Pulmonary artery endothelial cell (primary cell): ENCODE measurements at regions not wholly inside any gene's neighbourhood (a gene's known extent, or its start where the extent isn't known, plus 50 kb on each side); places are given as distances from the start of the nearest gene placed in this dataset.
"Not testable (repeated sequence)": the region's sequence is repeated elsewhere in the genome, so short reads cannot be mapped to it uniquely, and the experiment has no call there.

ENCODE experiments used
- DNase-seq: peaks from one replicate; pipeline ENCODE4 v3.0.0-alpha.2; 2011; ENCODE audit warnings: low read depth, low spot score

DNA sequence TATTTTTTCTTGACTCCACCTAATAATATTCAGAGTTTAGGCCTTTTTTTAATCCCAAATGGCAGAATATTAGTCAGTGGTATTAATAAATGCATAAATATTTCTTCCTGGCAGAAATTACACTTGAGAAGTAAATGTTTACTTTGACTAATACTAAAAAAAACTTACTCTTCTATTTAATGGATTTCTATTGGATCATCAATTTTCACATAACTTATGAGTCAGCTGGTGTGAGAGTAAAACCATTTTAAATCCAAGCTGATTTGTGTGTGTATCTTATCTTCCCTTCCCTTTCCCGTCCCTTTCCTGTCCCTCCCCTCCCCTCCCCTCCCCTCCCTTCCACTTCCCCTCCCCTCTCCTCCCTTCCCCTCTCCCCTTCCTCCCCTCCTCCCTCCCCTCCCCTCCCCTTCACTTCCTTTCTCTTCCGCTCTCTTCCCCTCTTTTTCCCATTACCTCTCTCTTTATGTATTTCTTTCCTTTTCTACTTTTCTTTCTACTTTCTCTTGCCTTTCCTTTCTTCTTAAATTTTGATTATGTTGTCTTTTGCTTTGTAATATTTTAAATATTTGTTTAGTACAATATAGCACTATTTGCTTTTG, 630.1 kb upstream of the EPHA5 start:
- no peak for DNase-seq

DNA sequence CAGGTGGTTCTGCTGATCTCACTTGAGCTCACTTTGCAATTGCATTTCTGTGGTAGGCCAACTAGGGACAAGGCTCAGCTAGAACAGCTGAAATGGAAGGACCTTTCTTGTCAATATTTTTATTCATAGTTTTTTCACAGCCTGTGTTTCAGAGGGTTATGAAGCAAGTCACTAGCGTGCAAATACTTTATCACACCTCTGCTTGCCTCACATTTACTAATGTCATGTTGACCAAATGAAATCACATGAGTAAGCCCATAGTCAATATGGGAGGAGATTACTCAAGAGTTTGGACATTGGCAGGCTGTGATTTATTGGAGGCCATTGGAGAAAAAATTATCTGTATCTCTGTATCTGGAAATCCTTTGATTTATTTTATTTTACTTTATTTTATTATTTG, 628.3 kb upstream of the EPHA5 start:
- DNase-seq = no peak

DNA sequence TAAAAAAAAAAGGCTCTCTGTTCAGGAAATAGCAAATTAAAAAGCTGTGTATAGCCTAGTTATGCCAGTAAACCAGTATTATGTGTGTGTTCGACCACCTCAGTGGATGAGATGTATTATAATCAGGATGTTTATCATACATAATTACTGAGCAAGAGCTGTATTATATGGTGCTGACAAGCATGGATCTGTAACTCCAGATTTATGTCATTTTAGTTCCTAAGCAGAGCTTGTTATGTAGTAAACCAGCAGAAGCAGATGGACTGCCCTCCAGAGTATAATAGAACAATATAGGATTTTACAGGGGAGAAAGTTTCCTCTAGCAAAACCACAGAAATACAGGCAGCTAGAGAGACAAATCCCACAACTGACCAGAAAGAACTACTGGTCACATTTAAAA, 627.4 kb upstream of the EPHA5 start:
- DNase-seq = no peak

DNA sequence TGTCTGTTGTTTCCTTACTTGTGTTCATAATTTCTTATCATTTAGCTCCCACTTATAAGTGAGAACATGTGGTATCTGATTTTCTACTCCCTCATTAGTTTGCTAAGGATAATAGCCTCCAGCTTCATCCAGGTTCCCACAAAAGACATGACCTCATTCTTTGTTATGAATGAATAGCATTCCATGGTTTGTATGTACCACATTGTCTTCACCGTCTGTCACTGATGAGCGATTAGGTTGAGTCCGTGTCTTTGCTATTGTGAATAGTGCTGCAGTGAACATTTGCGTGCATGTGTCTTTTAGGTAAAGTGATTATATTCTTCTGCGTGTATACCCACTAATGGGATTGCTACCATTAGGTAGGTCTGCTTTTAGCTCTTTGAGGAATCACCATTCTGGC, 624.3 kb upstream of the EPHA5 start:
- no peak for DNase-seq

DNA sequence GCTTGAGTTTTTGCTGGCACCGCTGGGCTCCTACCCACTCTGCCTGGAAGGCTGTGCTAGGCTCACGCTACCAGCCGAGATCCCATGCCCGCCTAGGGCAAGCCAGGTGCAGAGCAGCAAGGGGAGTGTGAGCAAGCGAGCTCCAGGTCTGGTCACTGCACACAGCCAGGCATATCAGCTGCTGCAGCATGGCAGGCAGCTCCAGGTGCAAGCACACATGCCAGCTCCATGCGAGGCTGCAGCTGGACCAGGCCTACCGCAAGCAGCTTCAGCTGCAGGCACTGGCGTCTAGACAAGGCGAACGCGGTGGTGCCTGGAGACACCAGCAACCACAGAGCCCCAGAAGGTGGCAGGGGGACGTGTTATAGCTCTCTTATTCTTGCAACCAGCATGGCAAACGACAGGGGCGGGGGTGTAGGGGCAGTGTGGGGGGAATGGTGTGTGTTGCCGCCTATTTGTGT, 614.7 kb upstream of the EPHA5 start:
- no peak for DNase-seq

DNA sequence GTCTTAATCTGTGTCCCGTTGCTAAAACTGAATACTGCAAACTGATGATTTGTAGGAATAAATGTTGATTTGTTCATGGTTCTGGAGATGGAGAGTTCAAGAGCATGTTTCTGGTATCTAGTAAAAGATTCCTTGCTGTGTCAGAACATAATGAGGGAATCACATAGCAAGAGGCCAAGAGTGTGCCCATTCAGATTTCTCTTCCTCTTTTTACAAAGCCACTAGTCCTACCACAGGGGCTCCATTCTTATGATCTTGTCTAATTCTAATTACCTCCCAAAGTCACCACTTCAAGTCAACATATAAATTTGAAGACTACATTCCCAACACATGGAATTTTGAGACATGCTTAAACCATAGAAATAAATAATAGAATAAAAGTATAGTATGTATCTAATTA, 608.8 kb upstream of the EPHA5 start:
- DNase-seq = no peak

DNA sequence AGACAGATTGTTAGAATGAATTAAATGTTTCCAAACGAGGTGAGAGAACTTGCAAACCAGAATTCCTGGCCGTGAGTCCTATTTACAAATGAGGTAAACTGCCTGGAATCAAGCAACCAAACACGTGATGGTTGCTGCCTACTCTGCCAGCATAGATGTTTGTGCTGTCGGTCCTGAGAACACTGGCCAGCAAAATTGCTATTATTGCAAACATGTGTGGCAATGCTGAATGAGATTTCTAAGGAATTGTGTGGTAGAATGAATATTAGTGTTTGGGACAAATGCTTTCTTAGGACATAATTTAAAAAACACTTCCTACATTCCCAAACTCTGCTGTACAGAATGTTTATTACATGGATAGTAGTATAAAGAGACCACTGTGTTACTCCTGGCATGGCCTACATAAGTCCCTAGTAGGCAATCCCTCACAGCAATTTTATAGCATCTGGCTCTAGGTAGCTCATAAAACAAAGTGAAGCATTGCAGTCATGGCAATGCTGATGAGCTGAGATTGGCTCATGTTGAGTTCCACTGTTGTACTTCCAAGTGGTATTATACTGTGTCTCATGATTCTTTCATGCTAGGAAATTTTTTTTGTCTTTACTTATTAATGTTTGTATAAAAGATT, 605.2 kb upstream of the EPHA5 start:
- no peak for DNase-seq

DNA sequence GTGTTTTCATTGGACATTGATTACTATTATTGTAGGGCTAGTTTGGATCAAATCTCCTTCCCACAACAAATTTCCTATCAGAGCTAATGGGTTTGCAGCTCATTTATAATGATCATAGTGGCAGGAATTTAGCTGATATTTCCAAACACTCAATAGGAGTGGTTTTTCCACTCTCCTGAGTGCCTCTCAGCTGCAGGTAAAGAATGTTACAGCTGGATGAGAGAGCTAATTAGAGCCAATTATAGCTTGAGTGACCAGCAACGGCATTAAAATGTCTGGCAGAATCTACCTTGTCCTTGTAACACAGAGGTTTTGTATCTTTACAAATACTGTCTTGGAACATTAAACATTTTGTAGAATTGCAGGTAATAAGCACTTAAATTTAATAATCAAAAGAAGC, 602.8 kb upstream of the EPHA5 start:
- no peak for DNase-seq

DNA sequence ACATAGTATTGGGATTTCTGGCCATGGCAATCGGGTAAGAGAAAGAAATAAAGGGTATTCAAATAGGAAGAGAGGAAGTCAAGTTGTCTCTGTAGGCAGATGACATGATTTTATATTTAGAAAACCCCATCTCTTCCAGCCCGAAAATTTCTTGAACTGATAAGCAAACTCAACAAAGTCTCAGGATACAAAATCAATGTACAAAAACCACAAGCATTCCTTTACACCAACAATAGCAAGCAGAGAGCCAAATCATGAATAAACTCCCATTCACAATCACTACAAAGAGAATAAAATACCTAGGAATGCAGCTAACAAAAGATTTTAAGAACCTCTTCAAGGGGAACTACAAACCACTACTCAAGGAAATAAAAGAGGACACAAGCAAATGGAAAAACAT, 600.1 kb upstream of the EPHA5 start:
- not testable (repeated sequence) for DNase-seq

DNA sequence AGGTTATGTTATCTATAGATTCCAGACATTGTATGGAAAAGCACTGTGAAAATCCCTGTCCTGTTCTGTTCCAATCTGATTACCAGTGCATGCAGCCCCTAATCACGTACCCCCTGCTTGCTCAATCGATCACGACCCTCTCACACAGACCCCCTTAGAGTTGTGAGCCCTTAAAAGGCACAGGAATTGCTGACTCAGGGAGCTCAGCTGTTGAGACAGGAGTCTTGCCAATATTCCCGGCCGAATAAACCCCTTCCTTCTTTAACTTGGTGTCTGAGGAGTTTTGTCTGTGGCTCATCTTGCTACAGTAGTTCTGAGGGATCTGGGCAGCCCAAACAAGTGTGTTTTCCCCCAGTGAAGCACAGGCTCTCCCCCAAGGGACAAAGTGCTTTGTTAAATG, 596.3 kb upstream of the EPHA5 start:
- DNase-seq = not testable (repeated sequence)

DNA sequence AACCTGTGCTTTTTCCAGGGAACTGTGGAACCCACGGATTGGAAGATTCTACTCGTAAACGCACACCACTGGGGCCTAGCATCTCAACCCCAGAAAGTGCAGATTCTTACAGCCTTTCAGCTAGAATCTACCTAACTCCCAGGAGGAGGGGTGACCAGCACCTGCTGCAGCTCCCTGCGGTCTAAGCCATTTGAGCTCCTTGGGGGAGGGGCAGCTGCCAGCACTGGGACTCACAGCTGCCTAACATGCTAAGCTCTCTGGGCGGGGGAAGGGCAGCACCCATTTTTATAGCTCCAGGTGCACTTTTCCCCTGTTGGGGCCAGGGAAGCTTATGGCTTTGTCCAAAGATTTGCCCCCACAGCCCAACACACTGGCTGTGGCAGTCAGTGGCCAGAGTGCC, 595.7 kb upstream of the EPHA5 start:
- no peak for DNase-seq

DNA sequence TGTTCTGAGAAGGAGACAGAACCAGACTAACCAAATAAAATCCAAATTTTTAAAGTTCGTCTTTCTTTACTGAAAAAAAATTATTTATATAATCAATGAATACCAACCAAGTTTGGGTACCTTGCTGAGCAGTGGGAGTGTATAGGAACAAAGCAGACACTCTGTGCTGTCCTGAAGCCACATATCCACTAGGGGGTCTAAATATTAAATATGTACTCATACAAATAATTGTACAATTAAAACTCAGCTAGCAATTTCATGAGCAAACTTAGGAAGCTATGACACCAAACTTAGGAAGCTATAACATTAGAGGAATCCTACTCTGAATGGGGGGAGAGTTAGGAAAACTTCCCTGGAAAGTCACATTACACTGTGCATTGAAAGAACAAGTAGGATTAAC, 582.0 kb upstream of the EPHA5 start:
- no peak for DNase-seq

DNA sequence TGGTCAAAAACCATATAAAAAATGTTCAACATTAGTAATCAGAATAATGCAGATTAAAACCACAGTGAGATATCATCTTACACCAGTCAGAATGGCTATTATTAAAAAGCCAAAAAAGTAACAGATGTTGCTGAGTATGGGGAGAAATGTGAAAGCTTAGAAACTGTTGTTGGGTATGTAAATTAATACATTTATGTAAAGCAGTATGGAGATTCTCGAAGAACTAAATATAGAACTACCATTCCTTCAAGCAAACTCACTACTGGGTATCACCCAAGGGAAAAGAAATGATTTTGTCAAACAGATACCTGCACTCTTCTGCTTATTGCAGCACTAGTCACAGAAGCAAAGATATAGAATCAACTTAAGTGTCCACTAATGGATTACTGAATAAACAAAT, 576.4 kb upstream of the EPHA5 start:
- DNase-seq = no peak

DNA sequence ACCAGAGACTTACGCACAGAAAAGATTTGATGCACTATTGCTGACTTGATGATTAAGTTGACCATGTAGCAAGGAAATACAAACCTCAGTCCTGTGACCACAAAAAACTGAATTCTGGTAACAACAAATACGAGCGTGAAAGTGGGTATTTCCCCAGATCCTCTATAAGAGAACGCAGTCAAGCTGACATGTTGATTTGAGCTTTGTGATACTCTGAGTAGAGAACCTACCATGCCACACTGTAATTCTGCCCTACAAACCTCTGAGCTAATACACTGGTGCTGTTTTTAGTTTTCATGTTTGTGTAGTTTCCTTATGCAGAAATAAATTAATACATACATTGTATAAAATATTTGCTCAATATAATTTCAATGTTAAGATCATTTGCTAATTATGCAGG, 565.6 kb upstream of the EPHA5 start:
- no peak for DNase-seq

DNA sequence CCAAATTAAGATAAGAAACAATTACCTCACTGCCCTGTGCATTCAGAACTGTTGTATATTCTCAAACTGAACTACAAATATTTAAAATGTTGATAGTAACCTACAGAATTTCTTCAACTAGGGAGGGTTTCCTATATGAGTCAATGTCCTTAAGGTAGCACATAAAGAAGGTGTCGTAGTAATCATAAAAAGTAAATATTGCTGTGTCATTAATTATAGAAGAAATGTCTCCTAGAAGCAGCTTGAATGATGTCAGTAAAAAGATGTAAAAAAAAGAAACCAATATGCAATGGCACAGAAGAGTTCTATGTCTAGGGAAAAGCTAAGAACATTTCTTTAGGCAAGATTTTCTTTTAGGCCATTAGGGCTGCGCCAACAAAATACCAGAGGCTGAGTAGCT, 559.6 kb upstream of the EPHA5 start:
- no peak for DNase-seq

DNA sequence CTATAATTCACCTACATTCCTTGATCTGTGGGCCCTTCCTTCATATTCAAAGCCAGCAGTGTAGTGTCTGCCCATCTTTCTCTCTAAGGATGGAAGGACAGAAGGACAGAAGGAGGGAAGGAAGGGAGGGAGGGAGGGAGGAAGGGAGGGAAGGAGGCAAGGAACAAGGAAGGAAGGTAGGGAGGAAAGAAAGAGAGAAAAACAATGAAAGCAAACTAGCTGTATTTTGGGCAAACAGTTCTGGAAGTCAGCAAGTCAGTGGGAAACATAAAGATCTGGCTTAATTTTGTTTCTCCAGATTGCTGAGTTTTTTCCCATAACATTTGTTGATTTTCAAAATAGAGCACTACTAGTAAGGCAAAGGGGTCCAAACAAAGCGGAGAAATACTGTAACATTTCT, 555.2 kb upstream of the EPHA5 start:
- DNase-seq = no peak

DNA sequence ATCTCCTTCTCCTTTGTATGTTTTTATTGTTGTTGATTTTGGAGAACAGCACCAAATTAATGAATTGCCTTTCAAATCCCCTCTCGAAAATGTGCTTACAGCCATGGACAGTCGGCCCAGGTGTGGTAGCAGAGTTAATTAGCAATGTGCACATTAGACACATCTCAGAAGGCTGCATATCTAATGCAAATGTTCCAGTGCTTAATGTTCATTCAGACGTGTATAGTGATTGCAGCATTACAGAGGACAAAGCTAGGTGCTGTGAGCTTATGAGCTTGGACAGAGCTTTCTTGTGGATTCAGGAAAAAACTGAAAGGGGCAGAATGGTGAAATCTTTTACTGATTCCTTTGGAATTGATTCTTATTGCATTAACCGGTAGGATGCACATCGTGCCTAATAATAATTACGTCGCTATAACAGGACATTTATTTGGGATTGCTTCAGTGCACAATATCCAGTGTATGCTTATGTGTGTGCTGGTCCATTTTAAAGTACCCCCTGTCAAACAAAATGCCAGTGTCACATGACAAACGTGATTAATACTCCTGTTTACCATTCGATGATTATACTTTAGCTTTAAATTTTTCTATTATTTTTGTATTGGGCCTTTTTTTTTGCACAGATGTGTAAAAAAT, 552.9 kb upstream of the EPHA5 start:
- DNase-seq = no peak

DNA sequence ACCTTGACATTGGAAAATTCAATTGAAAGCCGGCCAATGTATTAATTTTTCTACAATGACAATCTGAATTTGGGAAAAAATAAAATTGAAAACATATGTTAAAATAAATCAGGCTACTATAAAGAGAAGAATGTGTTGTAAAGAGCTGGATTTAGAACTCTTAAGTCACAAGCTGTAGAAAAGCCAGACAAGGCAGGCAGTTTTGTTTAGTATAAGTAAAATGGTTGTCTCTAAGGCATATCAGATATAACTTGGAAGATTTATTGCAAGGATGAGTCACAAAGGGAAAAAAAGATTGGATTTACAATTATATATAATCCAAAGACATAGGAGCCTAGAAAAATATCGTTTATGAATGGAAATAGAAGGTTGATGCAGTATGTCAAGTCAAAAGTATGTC, 549.1 kb upstream of the EPHA5 start:
- DNase-seq = no peak

DNA sequence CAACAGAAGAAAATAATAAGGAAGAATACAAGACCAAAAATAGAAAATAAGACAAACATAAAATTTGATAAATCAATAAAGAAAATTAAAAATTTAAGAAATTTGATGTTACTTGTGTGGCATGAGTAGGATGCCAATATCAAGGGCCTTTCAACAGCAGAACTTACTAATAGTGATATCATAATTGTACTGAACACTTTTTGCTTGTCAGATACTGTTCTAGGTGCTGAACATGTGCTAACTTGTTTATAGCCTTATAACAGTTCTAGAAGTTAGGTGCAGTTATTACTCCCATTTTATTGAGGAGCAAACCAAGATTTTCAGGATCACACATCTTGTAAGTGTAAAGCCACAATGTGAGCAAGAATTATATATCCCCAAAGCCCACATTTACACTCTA, 546.0 kb upstream of the EPHA5 start:
- DNase-seq = no peak

DNA sequence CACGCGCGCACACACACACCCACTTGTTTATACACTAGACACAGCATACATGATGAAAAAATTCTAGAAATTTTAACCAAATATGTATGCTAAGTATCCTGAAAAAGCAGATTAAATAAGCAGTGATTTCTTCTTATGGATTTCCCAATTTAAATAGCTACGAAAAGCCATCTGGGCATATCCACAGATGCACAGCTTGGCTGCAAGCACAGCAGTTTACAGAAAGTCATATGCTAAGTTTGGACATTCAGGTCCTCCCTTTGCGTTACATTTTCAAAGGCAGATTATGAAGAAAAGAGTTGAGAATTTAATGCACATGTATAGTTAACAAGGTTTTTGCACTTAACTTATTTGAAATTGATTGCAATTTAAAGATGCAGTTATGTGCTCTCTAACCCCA, 542.2 kb upstream of the EPHA5 start:
- DNase-seq = no peak

DNA sequence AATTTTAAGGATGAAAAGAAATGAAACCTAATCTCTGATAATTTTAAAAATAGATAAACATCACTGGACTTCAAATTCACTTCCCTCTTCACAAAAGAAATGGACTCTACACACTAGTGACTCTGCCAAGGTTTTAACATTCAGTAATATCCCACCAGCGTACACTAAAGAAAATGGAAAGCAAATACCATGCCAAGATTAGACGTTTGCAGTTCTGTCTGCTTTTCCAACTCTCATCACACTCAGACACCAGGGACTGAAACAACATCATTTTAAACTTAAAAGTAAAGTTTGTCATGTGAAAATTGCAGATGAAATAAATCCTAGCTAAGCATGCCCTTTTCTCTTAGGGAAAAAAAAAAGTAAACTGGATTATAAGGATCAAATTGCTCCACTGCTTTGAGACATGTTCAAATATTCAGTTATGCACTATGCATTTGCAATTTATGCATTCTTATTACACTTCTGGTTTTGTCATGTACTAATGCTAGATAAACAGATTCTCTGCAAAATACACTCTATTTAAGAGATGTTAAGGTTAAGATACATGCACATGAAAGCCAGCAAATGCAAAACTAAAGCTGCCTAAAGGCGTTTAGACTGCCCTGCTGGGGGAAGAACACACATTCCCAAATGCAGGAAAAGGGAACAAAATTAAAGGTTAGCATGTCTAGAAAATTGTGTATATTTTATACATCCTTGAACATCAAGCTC, 534.4 kb upstream of the EPHA5 start:
- no peak for DNase-seq

DNA sequence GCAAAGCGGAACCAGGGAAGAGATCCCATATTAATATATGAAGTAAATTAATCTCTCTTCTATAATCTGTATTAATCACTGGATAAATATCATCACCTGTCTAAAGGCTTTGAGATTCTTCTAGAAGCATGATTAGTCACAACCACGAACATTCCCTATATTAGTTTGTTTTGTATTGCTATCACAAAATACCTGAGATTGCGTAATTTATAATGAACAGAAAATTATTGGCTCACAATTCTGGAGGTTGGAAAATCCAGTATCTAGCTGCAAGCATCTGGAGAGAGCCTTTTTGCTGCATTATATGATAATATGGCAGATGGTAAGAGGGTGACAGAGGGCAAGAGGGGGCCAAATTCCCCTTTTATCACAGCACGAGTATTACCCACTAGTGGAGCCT, 532.6 kb upstream of the EPHA5 start:
- no peak for DNase-seq

DNA sequence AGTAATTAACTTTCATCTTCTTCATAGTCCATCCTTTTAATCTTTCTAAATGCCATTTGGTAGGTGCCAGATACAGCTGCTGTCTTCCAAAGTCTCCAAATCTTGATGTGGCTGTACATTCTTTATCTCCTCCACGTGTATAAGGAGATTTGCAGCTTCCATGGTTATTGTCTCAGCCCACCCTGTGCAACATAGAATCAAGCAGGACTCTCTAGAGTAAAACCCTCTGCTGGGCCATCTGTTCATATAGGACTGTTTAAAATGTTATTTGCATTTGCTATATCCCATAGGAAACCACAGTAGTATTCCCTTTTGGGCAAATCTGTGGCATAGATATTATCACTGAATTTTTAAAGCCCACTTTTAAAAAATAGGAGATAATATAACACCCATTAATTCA, 527.2 kb upstream of the EPHA5 start:
- no peak for DNase-seq
